GM21381 (cell line): ENCODE measurements at regions not wholly inside any gene's neighbourhood (a gene's known extent, or its start where the extent isn't known, plus 50 kb on each side); places are given as distances from the start of the nearest gene placed in this dataset.

ENCODE experiments used
- ATAC-seq: cut with Tn5 transposase; IDR thresholded peaks from one replicate; pipeline ENCODE4 v1.9.1; 2021; ENCODE audit warnings: mild to moderate bottlenecking, moderate library complexity; ENCODE audit not compliant: unreplicated experiment

DNA sequence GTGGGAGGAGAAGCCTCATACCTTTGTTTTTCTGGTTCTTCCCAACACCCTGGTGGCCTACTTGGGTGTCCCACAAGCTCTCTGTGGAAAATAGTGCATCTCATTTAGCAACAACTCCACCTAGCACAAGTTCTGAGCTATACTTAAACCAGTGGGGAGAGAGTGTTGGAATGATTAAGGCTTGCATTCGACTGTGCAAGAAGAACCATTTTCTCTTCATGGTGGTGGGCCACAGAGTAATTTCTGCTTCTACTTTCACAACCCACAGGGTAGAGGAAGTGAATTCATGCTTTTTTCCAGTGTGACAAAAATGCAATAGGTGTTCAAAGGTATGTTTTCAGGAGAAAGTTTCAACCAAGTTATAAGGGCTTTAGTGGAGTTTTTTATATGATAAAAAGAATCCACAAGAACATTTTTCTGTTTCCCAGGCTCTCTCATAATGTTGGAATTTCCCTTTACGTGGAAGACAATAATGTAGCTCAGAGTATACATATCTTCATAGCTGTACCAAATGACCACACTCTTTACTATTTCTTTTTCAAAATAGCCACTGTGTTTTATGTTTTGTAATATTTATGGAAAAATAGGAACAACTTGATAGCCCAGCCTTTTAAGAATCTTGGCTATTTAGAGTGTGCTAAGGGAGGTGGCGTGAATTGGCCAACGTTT, 80.3 kb upstream of the HHIP start:
- no peak for ATAC-seq

DNA sequence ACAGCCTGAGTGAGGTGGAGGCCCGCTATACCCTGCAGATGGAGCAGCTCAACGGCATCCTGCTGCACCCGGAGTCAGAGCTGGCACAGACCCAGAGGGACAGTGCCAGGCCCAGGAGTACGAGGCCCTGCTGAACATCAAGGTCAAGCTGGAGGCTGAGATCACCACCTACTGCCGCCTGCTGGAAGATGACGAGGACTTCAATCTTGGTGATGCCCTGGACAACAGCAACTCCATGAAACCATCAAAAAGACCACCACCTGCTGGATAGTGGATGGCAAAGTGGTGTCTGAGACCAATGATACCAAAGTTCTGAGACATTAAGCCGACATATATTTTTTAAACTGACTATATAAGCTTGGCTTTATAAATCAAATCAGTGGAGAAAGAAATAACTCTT, 73.3 kb upstream of the HHIP start:
- ATAC-seq, result no peak

GRCh38 chr4:144574000-144574399, 72.0 kb upstream of the HHIP start:
- no peak for ATAC-seq

DNA sequence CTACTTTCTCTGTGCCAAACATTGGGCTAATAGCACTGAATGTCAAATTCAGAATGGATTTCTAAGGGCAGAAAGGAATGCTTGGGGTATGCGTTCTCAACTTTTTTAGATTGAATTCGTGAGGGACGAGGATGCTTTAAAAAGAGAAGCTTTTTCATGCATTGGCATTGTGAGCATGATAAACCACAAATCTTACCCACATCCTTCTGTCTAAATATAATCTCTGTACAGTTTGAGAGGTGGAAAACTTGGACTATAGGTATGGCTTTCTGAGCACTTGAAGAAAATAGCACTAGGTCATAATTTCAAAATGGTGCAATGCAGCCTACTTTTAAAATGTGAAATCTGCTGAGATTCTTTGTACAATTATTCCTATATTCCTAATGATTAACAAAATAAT, 71.4 kb upstream of the HHIP start:
- no peak for ATAC-seq

DNA sequence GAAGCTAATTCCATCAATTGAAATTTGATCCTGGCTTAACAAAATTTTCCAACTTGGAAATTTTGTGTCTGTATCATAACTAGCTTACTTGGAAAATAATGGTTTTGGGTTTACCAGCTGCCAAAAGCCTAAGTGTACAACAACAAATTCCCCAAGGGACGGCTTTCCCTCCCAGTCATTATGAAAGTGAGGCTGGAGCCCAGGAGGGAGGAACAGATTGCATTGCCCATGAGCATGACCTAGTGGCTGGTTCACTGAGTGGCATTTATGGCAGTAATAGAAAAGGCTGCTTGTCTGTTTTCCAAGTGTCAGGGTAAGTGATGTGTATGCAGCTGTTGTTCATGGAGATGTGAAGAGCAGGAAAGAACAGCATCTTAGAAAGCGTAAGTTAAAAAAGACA, 70.8 kb upstream of the HHIP start:
- no peak for ATAC-seq

DNA sequence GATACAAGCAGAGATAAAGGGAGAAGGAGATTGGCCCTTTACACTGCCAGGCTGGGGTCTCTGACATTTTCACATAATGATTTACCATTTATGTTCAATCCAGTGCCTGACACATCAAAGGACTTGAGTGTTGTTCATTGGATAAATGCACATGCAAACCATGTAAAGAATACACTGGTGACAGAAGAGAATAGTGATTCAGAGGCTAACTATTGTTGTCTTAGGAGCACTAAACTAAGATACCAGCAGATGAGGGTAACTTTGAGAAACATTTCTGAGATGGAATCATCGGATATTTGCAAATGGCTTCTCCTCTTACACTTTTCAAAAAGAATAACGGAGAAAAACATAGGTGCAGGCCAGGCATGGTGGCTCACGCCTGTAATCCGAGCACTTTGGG, 67.3 kb upstream of the HHIP start:
- ATAC-seq, result no peak

- no peak for ATAC-seq
These were observed 66.4 kb upstream of the HHIP start for GRCh38 chr4:144579411-144580030.

GRCh38 chr4:144580430-144580829, 65.5 kb upstream of the HHIP start:
- no peak for ATAC-seq

DNA sequence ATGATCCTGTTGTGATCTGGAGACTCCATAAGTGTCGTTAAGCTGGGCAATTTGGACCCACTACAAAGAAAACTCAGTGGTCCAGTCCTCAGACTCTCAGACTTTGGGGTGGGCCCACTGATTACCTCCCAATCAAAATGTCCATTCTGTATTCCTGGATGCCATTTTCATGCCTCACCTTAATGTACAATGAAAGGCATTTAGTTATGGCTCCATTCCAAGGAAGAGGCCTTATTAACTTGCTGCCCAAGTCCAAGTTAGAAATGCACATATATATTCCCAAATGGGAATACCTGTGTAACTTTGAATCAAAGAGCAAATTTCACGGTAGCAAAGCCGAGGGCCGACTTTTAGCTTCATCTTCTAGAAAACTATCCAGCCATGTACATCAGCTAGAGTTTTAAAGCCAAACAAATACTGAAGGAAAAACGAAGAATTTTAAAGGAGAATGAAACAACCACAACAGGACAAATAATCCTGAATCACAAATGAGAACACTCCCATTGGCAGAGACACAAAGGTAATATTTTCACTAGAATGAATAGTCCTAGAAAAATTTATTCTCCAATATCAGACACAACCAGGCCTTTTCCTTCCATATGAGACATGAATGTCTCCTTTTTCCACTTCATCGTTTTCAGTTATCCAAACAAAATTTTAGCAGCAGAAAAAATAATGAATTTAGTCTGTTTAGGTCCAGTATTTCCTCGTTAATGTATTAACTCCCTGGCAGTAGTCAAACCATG, 63.7 kb upstream of the HHIP start:
- ATAC-seq, result no peak

- ATAC-seq, result no peak
These were observed 63.0 kb upstream of the HHIP start for GRCh38 chr4:144582975-144583374.

- ATAC-seq, result no peak
These were observed 62.3 kb upstream of the HHIP start for GRCh38 chr4:144583658-144584057.

GRCh38 chr4:144584428-144584827, 61.5 kb upstream of the HHIP start:
- no peak for ATAC-seq

DNA sequence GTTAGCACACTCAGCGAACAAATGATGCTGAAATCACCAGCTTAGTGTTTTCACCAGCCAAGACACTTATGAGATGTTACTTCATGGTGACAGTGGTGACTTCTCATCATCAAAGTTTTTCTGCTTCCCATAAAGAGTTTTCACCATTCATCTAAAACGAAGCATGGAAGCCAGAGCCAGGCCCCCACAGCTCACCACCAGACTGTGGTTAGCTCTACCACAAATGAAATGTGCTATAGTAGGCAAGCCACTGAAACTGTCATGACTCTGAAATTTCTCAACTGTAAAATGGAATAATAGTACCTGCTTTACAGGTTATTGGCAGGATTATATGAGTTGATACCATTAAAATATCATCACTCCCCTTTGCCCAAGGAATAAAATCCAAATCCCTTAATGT, 56.4 kb upstream of the HHIP start:
- ATAC-seq, result no peak

GRCh38 chr4:144590020-144590419, 55.9 kb upstream of the HHIP start:
- no peak for ATAC-seq

DNA sequence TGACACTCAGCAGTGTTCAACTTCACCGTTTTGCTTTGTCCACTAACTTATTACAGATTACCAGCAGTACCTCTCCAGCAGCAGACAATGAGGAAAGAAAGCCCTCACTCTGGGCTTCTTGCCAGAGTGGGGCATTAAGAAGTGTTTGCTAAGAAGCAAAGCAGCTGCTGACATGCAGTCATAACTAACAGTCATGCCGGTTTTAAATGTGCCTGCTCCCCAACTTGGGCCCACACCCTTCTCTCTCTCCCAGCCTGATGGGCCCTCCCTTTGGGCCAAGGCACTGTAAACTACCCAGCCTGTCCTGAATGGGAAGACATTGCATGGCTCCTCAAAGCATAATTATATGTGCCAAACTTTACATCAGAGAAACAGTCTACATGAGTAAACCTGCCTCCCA, 54.6 kb upstream of the HHIP start:
- ATAC-seq, result no peak

- no peak for ATAC-seq
These were observed 53.7 kb upstream of the HHIP start for GRCh38 chr4:144592264-144592663.

DNA sequence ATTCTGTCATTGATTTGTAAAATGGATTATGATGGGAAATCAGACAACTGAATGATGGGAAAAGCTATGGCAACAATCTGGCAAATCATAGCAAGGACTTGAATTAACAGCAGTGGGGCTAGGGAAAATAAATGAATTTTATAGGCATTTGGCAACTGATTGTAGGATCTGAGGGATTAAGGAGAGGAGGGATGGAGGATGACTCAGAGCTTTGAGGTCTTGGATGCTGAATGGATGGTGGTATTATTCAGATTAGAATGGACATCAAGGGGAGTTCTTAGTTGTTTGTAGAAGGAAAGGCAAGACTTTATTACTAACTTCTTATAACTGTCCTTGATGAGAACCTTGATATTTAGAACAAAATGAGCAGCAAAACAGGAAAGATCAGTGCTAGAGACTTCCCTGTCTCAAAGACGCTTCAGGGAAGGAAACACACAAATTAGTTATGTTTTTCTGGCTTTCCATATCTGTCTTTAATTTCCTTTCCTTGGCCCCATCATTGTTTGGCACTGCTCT, 51.4 kb upstream of the HHIP start:
- ATAC-seq, result no peak

DNA sequence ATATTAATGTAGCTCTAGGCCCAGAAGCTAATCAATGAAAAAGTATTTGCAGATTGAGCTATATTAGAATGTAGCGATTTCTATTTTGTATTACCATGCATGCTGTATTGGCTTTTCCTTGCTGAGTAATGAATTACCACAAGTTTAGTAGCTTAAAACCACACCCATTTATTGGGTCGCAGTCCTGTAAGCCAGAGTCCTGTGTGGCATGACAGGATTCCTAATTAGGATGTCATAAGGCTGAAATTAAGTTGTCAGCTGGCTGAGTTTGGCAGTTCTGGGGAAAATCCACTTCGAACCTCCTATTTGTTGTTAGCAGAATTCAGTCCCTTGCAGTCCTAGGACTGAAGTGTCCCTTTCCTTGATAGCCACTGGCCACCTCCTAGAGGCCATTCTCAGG, 50.3 kb upstream of the HHIP start:
- ATAC-seq, result no peak
